IPS-NIHi7 (cell line): ENCODE measurements at regions not wholly inside any gene's neighbourhood (a gene's known extent, or its start where the extent isn't known, plus 50 kb on each side); places are given as distances from the start of the nearest gene placed in this dataset.

Experiments
- DNase-seq: peaks from one replicate; pipeline ENCODE4 v3.0.0; 2012; ENCODE audit warnings: mixed read lengths; ENCODE audit errors: extremely low spot score

- DNase-seq = no peak
These were observed 877.8 kb downstream of the ANKRD7 start for GRCh38 chr7:119102291-119102690.

GRCh38 chr7:119105381-119105780, 880.9 kb downstream of the ANKRD7 start:
- no peak for DNase-seq

- DNase-seq = no peak
These were observed 898.8 kb downstream of the ANKRD7 start for GRCh38 chr7:119123326-119123725.

GRCh38 chr7:119127706-119128105, 903.2 kb downstream of the ANKRD7 start:
- no peak for DNase-seq

- no peak for DNase-seq
These were observed 907.9 kb downstream of the ANKRD7 start for GRCh38 chr7:119132436-119132835.

GRCh38 chr7:119167431-119167830, 942.9 kb downstream of the ANKRD7 start:
- DNase-seq = no peak

- no peak for DNase-seq
These were observed 947.5 kb downstream of the ANKRD7 start for GRCh38 chr7:119172043-119172442.

GRCh38 chr7:119175911-119176627, 951.6 kb downstream of the ANKRD7 start:
- peak; percentile 78 for DNase-seq

GRCh38 chr7:119177863-119178262, 953.4 kb downstream of the ANKRD7 start:
- DNase-seq = no peak

- DNase-seq = no peak
These were observed 959.8 kb downstream of the ANKRD7 start for GRCh38 chr7:119184124-119184788.

- no peak for DNase-seq
These were observed 971.7 kb downstream of the ANKRD7 start for GRCh38 chr7:119196183-119196582.

GRCh38 chr7:119197172-119197876, 972.8 kb downstream of the ANKRD7 start:
- DNase-seq = no peak

GRCh38 chr7:119197877-119198527, 973.5 kb downstream of the ANKRD7 start:
- DNase-seq = peak; percentile 56

GRCh38 chr7:119219663-119220062, 995.2 kb downstream of the ANKRD7 start:
- no peak for DNase-seq

- no peak for DNase-seq
These were observed 999.4 kb downstream of the ANKRD7 start for GRCh38 chr7:119223930-119224329.

- DNase-seq = no peak
These were observed 1004.0 kb downstream of the ANKRD7 start for GRCh38 chr7:119228482-119228881.

GRCh38 chr7:119232091-119232490, 1007.6 kb downstream of the ANKRD7 start:
- no peak for DNase-seq

- no peak for DNase-seq
These were observed 1008.5 kb downstream of the ANKRD7 start for GRCh38 chr7:119233015-119233414.

GRCh38 chr7:119252962-119253361, 1020.0 kb upstream of the KCND2 start:
- DNase-seq = no peak

GRCh38 chr7:119254742-119255141, 1018.2 kb upstream of the KCND2 start:
- no peak for DNase-seq

GRCh38 chr7:119256001-119256400, 1017.0 kb upstream of the KCND2 start:
- no peak for DNase-seq

- no peak for DNase-seq
These were observed 1016.4 kb upstream of the KCND2 start for GRCh38 chr7:119256446-119257131.
